Loucy (cell line): ENCODE measurements at regions not wholly inside any gene's neighbourhood (a gene's known extent, or its start where the extent isn't known, plus 50 kb on each side); places are given as distances from the start of the nearest gene placed in this dataset.

ENCODE experiments used
- H2AFZ ChIP-seq: fragments of 200-600 bp; sonication (generic); 2 replicates; pipeline ENCODE4 v1.6.0; 2016; ENCODE audit warnings: antibody characterized with exemption, mild to moderate bottlenecking, low read length, moderate library complexity
- H3F3A ChIP-seq: fragments of 200-600 bp; 2 replicates; pipeline ENCODE4 v1.6.0; 2016; ENCODE audit warnings: antibody characterized with exemption, low read depth, mild to moderate bottlenecking
- H3K27me3 ChIP-seq: fragments of 200-600 bp; sonication (generic); 2 replicates; pipeline ENCODE4 v1.6.1; 2014; ENCODE audit warnings: low read length, mild to moderate bottlenecking; ENCODE audit not compliant: insufficient read depth, poor library complexity, severe bottlenecking
- H3K36me3 ChIP-seq: fragments of 200-600 bp; sonication (generic); 2 replicates; pipeline ENCODE4 v1.6.1; 2016; ENCODE audit warnings: low read length; ENCODE audit not compliant: insufficient read depth
- H3K4me1 ChIP-seq: fragments of 200-600 bp; sonication (generic); 2 replicates; pipeline ENCODE4 v1.5.1; 2014; ENCODE audit warnings: low read length, mild to moderate bottlenecking; ENCODE audit not compliant: insufficient read depth, poor library complexity, severe bottlenecking
- H3K4me2 ChIP-seq: fragments of 200-600 bp; sonication (generic); 2 replicates; pipeline ENCODE4 v1.6.0; 2014; ENCODE audit warnings: antibody characterized with exemption, low read length, low read depth, mild to moderate bottlenecking; ENCODE audit not compliant: poor library complexity, severe bottlenecking
- H3K4me3 ChIP-seq: fragments of 200-600 bp; sonication (generic); 2 replicates; pipeline ENCODE4 v1.5.1; 2014; ENCODE audit warnings: low read length, mild to moderate bottlenecking, mixed read lengths; ENCODE audit not compliant: poor library complexity, severe bottlenecking
- H3K79me2 ChIP-seq: fragments of 200-600 bp; sonication (generic); 2 replicates; pipeline ENCODE4 v1.6.1; 2014; ENCODE audit warnings: low read length; ENCODE audit not compliant: insufficient read depth
- H3K9ac ChIP-seq: fragments of 200-600 bp; sonication (generic); 2 replicates; pipeline ENCODE4 v1.6.0; 2014; ENCODE audit warnings: mild to moderate bottlenecking, low read depth, low read length, moderate library complexity; ENCODE audit not compliant: poor library complexity, severe bottlenecking
- H3K9me2 ChIP-seq: fragments of 200-600 bp; sonication (generic); replicated peaks from 2 replicates; pipeline ENCODE4 v1.6.1; 2016; ENCODE audit warnings: low read depth, low read length, mixed read lengths
- H3K9me3 ChIP-seq: fragments of 200-600 bp; sonication (generic); 2 replicates; pipeline ENCODE4 v1.6.1; 2014; ENCODE audit warnings: mild to moderate bottlenecking, antibody characterized with exemption, low read length, low read depth; ENCODE audit not compliant: insufficient read depth
- H4K20me1 ChIP-seq: fragments of 200-600 bp; sonication (generic); 2 replicates; pipeline ENCODE4 v1.6.0; 2014; ENCODE audit warnings: antibody characterized with exemption, low read length, mild to moderate bottlenecking; ENCODE audit not compliant: insufficient read depth, poor library complexity, severe bottlenecking
- EZH2phosphoT487 ChIP-seq: fragments of 200-600 bp; IDR thresholded peaks from 2 replicates; pipeline ENCODE4 v1.6.1; 2018; ENCODE audit warnings: antibody characterized with exemption, mild to moderate bottlenecking, moderate library complexity, borderline replicate concordance
- TF ChIP-seq, protein P1 (sequence below): fragments of 200-600 bp; sonication (generic); conservative IDR thresholded peaks from 2 replicates; pipeline ENCODE4 v1.5.1; 2014; ENCODE audit warnings: mild to moderate bottlenecking, antibody characterized with exemption, low read length

DNA sequence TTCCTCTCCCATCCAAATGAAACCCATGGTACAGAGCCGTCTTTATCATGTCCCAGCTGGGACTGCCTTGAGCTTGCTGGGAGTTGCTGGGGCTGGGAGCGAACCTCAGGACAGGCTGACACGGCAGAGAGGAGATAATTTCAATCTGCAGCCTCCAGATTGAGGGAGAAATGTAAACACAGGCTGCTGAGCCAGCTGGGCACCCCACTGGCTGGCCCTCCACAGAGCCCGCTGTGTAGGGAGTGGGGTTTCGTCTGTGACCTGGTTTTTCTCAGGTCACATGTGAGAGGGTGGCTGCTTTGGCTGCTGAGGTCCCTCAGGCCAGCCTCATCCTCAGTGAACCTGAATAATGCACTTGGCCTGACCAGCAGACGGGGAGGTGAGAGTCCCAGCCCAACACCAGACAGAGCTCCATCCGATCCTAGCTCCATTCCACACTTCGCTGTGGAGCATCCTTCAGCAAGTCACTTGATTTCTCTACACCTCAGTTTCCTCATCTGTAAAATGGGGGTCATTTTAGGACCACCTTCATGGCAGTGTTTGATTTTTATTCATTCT is 121.6 kb upstream of the MRPS22 start:
- Histone ChIP-seq H3K9me2 (no peaks in the 10 kb centered on the region), H3K9ac (no peak overlapping the region), H4K20me1 (no peaks in the 10 kb centered on the region), H3K27me3 (no peaks in the 10 kb centered on the region), H3K4me3 (no peak overlapping the region), H3K79me2 (no peaks in the 10 kb centered on the region), H2AFZ (no peak overlapping the region), H3K9me3 (no peaks in the 10 kb centered on the region), H3K36me3 (no peaks in the 10 kb centered on the region), H3K4me2 (no peak overlapping the region), H3F3A (no peaks in the 10 kb centered on the region), H3K4me1 (no peaks in the 10 kb centered on the region)
- TF ChIP-seq, protein P1, sequence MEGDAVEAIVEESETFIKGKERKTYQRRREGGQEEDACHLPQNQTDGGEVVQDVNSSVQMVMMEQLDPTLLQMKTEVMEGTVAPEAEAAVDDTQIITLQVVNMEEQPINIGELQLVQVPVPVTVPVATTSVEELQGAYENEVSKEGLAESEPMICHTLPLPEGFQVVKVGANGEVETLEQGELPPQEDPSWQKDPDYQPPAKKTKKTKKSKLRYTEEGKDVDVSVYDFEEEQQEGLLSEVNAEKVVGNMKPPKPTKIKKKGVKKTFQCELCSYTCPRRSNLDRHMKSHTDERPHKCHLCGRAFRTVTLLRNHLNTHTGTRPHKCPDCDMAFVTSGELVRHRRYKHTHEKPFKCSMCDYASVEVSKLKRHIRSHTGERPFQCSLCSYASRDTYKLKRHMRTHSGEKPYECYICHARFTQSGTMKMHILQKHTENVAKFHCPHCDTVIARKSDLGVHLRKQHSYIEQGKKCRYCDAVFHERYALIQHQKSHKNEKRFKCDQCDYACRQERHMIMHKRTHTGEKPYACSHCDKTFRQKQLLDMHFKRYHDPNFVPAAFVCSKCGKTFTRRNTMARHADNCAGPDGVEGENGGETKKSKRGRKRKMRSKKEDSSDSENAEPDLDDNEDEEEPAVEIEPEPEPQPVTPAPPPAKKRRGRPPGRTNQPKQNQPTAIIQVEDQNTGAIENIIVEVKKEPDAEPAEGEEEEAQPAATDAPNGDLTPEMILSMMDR: no peak
- no peak for TF ChIP-seq EZH2phosphoT487

- H3K9ac ChIP-seq: no peak overlapping the region
- no peaks in the 10 kb centered on the region for H3K4me1 ChIP-seq
- H4K20me1 ChIP-seq: no peaks in the 10 kb centered on the region
- H3K4me2 ChIP-seq: no peak overlapping the region
- no peak overlapping the region for H2AFZ ChIP-seq
- H3K9me2 ChIP-seq: no peaks in the 10 kb centered on the region
- no peaks in the 10 kb centered on the region for H3K79me2 ChIP-seq
- TF ChIP-seq EZH2phosphoT487: no peak
- TF ChIP-seq, protein P1: no peak
- no peaks in the 10 kb centered on the region for H3K9me3 ChIP-seq
- no peaks in the 10 kb centered on the region for H3F3A ChIP-seq
- H3K27me3 ChIP-seq: no peaks in the 10 kb centered on the region
- H3K36me3 ChIP-seq: no peaks in the 10 kb centered on the region
- H3K4me3 ChIP-seq: no peak overlapping the region
Observed at GRCh38 chr3:139225548-139225947, 118.3 kb upstream of the MRPS22 start.

DNA sequence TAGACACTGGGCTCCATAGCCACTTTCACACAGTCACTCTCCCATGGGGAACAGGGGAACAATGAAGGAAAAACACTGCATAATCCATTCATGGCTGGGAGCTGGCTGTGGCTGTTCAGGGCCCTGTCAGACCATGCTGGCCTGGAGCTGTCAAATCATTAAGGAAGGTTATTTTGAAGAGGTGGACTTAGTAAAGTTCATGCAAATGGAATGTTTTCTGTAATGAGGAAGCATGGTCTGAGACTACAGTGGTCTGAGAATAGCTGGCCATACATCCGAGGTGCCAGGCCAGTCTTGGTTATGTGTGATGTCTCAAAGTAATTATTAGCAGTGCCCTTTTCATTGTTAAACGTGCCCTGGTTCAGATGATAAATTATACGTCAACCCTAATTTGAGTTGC is 117.1 kb upstream of the MRPS22 start:
- no peaks in the 10 kb centered on the region for H3K9me2 ChIP-seq
- no peaks in the 10 kb centered on the region for H3K79me2 ChIP-seq
- H3K9ac ChIP-seq: no peak overlapping the region
- no peaks in the 10 kb centered on the region for H3K27me3 ChIP-seq
- H3K4me3 ChIP-seq: no peak overlapping the region
- no peaks in the 10 kb centered on the region for H3K36me3 ChIP-seq
- no peak overlapping the region for H3K4me2 ChIP-seq
- no peaks in the 10 kb centered on the region for H3K9me3 ChIP-seq
- H3F3A ChIP-seq: no peaks in the 10 kb centered on the region
- H4K20me1 ChIP-seq: no peaks in the 10 kb centered on the region
- TF ChIP-seq EZH2phosphoT487: no peak
- TF ChIP-seq, protein P1: no peak
- H3K4me1 ChIP-seq: no peaks in the 10 kb centered on the region
- H2AFZ ChIP-seq: no peak overlapping the region
